ENCODE measurements at regions not wholly inside any gene's neighbourhood (a gene's known extent, or its start where the extent isn't known, plus 50 kb on each side); places are given as distances from the start of the nearest gene placed in this dataset.

GRCh38 chr3:187873843-187874242 is 128.6 kb upstream of the BCL6 start:
- TF ChIP-seq, protein P1, sequence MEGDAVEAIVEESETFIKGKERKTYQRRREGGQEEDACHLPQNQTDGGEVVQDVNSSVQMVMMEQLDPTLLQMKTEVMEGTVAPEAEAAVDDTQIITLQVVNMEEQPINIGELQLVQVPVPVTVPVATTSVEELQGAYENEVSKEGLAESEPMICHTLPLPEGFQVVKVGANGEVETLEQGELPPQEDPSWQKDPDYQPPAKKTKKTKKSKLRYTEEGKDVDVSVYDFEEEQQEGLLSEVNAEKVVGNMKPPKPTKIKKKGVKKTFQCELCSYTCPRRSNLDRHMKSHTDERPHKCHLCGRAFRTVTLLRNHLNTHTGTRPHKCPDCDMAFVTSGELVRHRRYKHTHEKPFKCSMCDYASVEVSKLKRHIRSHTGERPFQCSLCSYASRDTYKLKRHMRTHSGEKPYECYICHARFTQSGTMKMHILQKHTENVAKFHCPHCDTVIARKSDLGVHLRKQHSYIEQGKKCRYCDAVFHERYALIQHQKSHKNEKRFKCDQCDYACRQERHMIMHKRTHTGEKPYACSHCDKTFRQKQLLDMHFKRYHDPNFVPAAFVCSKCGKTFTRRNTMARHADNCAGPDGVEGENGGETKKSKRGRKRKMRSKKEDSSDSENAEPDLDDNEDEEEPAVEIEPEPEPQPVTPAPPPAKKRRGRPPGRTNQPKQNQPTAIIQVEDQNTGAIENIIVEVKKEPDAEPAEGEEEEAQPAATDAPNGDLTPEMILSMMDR (IDR thresholded peaks at IDR 0.05; ENCODE audit: low read depth, low read length), result no peak
- no peaks in the 10 kb centered on the region for H3K36me3 ChIP-seq
- no peaks in the 10 kb centered on the region for H3K27me3 ChIP-seq
- no peak overlapping the region for H3K4me3 ChIP-seq
- H3K4me1 ChIP-seq (ENCODE audit: low read depth), result no peaks in the 10 kb centered on the region
- H3K27ac ChIP-seq, result no peak overlapping the region
- DNase-seq (ENCODE audit: low read depth in 1 of 2, low spot score in 1 of 2), result no peak
- H3K9me3 ChIP-seq (ENCODE audit: low read depth), result no peaks in the 10 kb centered on the region

GRCh38 chr3:187875863-187876262 is 130.6 kb upstream of the BCL6 start:
- TF ChIP-seq, protein P1 (IDR thresholded peaks at IDR 0.05; ENCODE audit: low read depth, low read length), result no peak
- H3K36me3 ChIP-seq, result no peaks in the 10 kb centered on the region

DNA sequence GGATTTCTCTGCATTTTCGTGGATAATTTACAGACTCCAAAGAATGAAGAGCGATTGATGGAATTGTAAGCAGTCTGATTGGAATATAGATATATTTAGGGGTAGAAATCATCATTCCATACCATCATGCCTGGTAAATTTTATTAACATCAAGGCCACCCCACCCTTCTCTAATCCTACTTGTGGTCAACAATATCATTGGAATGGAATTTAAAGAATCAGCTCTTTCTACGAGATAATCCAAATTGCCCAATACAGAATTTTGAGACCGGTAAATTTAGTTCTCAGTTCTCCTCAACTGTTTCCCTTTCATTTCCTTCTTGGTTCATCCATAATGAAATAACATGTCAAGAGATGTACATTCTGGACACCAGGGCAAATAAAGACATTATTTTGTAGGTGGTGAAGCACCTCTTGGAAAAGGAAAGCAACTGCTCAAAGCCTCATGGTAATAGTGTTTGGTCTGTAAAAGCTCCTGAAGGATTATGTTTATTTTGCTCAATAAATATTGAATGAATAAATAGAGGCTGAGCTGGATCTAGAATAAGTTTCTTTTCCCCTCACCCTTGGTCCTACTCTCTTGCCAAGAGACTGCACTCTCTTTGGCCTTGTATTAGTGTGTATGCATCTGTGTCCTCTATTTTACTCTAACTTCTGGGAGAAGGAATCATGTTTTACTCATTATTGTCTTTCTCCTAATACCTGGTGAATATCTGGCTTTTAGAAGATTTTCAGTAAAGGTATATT is 133.7 kb upstream of the BCL6 start:
- TF ChIP-seq, protein P1 (IDR thresholded peaks at IDR 0.05; ENCODE audit: low read depth, low read length), result no peak
- H3K27ac ChIP-seq, result no peak overlapping the region

More at GRCh38 chr3:187875863-187876262, 130.6 kb upstream of the BCL6 start:
- Histone ChIP-seq H3K9me3 (ENCODE audit: low read depth) (no peaks in the 10 kb centered on the region), H3K4me1 (ENCODE audit: low read depth) (no peaks in the 10 kb centered on the region), H3K27ac (no peak overlapping the region), H3K27me3 (no peaks in the 10 kb centered on the region), H3K4me3 (no peak overlapping the region)
- no peak for DNase-seq (ENCODE audit: low read depth in 1 of 2, low spot score in 1 of 2)

DNA sequence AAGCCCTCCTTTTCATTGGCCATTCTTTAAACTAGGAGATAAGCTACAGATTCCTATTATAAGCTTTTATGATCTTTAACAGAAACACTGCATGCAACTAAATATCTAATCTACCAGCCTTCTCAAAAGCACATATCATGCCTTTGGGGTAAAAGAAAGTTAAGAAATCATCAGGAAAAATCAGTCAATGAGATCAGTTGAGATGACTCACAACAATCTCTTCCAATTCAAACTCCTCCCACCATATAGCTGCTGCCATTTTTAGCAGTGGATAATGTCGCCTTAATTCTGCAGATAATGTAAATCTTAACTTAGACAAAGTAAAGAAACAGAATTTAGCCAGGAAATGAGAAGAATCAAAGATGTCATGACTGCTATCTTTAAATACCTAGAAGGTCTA is 135.2 kb upstream of the BCL6 start:
- Histone ChIP-seq H3K27ac (no peak overlapping the region), H3K9me3 (ENCODE audit: low read depth) (no peaks in the 10 kb centered on the region), H3K4me1 (ENCODE audit: low read depth) (no peaks in the 10 kb centered on the region), H3K4me3 (no peak overlapping the region), H3K27me3 (no peaks in the 10 kb centered on the region), H3K36me3 (no peaks in the 10 kb centered on the region)
- TF ChIP-seq, protein P1 (IDR thresholded peaks at IDR 0.05; ENCODE audit: low read depth, low read length), result no peak
- DNase-seq (ENCODE audit: low read depth in 1 of 2, low spot score in 1 of 2), result no peak

More for the DNA sequence above, 133.7 kb upstream of the BCL6 start:
- Histone ChIP-seq H3K4me1 (ENCODE audit: low read depth) (no peaks in the 10 kb centered on the region), H3K9me3 (ENCODE audit: low read depth) (no peaks in the 10 kb centered on the region), H3K27me3 (no peaks in the 10 kb centered on the region), H3K36me3 (no peaks in the 10 kb centered on the region), H3K4me3 (no peak overlapping the region)
- peak in 1 of 2 donors; percentile 52 for DNase-seq (ENCODE audit: low read depth in 1 of 2, low spot score in 1 of 2)

DNA sequence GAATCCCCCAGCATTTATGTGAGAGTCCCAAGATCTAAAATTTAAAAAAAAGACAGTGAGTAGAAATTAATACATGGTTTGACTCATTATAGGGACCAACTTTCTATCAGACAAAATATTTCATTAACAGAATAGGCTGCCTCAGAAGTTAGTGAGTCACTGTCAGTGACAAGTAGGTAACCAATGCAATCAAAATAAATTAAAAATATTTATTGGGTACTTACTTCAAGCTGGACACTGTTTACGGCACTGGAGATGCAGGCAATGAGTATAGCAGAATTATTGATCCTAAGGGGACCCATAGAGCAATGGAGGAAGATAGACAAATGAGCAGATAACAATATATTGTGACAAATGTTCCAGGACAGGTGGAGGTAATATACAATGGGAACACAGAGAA is 135.6 kb upstream of the BCL6 start:
- H3K27me3 ChIP-seq, result no peaks in the 10 kb centered on the region
- H3K4me1 ChIP-seq (ENCODE audit: low read depth), result no peaks in the 10 kb centered on the region
- no peak for DNase-seq (ENCODE audit: low read depth in 1 of 2, low spot score in 1 of 2)
- H3K36me3 ChIP-seq, result no peaks in the 10 kb centered on the region
- H3K4me3 ChIP-seq, result no peak overlapping the region
- H3K27ac ChIP-seq, result no peak overlapping the region
- no peaks in the 10 kb centered on the region for H3K9me3 ChIP-seq (ENCODE audit: low read depth)
- TF ChIP-seq, protein P1 (IDR thresholded peaks at IDR 0.05; ENCODE audit: low read depth, low read length), result no peak

Data from cardiac muscle cell (in vitro differentiated cells and primary cell).